Skeletal muscle cell (primary cell): ENCODE measurements at regions not wholly inside any gene's neighbourhood (a gene's known extent, or its start where the extent isn't known, plus 50 kb on each side); places are given as distances from the start of the nearest gene placed in this dataset.

Source experiments
- DNase-seq: peaks from one replicate; pipeline ENCODE4 v3.0.0-alpha.2; 2010; ENCODE audit warnings: low read depth
- H3K4me3 ChIP-seq: 2 replicates; pipeline ENCODE4 v1.5.1; 2011; ENCODE audit warnings: low read depth, mild to moderate bottlenecking, control low read depth, low read length, moderate library complexity

DNA sequence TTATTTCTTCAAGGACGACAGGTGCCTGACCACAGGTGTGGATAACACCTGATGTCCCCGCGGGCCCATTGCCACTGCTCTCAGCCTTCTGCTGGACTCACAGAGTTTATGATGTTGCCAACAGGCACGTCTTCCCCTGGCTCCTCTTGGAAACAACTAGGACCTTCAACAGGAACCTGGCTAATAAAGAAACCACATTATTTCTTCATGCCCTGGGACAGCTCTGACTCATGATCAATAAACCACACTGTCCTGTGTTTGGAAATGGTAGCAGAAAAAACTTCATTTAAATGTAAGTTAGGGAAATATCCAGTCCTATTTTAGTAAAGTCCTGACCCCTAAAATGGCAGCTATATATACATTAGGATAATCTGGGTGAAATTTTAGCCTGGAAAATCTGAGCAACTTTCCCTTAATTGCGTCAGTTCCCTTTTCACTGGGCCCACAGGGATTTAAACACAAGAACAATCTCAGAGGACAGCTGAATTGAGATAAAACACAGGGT, 158.9 kb downstream of the VAPA start:
- no peak overlapping the region for H3K4me3 ChIP-seq
- no peak for DNase-seq

DNA sequence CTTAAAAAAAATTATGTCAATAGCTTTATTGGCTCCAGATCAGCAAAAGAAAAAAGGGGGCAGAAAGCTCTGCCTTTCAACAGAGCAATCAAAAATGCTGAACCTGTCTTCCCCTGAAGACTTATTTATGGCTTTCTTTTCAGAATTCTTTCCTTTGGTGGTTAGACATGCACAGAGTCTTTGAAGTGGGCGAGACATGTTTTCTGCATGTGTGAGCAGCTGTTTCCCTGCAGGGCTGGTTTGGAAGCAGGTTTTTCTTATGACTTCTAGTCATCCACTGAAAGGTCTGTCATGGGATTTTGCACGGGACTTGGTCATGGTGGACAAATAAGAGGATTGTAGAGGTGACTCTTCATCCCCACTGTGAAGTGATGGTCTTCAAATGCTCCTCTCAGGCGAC, 160.3 kb downstream of the VAPA start:
- no peak for DNase-seq
- no peak overlapping the region for H3K4me3 ChIP-seq

DNA sequence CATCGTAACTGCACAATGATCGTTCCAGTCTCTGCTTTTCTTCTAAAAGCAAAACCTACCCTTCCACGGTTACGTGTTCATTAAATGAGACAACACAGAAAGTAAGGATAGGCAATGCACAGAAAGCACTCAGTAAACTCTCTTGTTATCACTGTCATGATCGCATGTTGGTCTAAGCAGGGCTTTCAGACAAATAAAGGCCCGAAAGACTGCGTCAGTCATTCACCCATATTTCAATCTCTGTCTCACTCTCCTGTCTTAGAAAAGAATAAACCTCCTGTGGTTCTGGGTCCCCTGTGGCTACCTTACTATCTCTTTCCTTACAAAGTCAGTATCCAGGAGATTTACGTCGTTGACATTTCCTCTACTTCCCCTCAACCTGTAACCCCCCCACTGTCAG, 160.9 kb downstream of the VAPA start:
- H3K4me3 ChIP-seq, result no peak overlapping the region
- no peak for DNase-seq

DNA sequence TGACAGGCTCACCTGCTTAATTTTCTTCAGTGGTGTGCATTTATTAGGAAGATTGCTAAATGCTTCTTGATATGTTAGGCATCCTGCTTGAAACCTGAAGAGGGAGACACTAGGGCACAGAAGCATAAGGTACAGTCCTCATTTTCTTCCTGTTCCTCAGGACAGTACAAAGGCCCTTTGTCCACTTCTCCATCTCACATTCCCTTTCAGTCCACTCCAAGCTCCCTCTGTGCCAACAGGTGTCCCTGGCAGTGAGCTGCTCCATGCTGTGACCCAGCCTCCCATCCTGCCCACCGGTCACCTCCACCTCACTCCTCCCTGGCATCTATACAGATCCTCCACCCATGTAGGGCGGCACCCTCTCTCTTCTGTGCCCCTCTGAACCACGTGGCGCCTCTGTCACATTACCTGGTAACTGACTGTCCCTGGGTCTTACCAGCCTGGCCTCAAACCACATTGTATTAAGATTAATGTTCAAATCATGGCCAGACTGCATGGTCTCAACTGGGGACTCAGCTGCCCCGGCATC, 162.8 kb downstream of the VAPA start:
- no peak overlapping the region for H3K4me3 ChIP-seq
- no peak for DNase-seq

DNA sequence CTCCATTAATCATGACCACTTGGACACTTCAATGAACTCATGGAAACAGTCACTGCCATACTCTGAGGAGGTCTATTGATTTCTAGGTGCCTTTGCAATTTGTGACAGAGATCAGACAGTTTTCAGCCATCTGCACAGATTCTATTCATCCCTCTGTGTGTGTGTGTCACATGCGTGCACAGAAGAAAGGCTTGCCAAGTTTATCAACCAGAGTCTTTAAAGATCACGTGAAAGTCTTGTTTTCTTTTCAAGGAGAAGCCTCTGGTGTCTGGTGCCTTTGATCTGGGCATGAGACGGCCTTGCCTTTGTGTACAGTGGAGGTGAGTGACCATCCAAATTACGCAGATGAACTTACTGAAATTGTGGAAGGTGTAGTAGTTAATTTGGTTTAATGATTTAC, 164.2 kb downstream of the VAPA start:
- no peak for DNase-seq
- no peak overlapping the region for H3K4me3 ChIP-seq

DNA sequence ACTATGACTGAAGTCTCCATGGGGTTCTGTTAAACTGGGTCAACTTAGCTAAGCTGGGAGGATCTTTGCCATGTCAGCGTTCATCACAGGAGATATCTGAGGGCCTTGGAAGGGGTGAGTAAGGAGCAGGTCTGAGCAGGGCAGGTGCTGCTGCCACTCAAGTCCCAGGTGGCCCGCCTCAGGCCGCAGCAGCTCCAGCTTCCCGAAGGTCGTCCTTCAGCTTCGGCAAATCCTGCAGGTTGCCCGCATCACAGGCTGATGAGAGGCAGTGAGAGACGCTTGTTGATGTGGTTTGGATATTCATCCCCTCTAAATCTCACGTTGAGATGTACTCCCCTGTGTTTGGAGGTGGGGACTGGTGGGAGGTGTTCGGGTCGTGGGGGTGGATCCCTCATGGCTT, 166.6 kb downstream of the VAPA start:
- no peak overlapping the region for H3K4me3 ChIP-seq
- DNase-seq, result no peak

DNA sequence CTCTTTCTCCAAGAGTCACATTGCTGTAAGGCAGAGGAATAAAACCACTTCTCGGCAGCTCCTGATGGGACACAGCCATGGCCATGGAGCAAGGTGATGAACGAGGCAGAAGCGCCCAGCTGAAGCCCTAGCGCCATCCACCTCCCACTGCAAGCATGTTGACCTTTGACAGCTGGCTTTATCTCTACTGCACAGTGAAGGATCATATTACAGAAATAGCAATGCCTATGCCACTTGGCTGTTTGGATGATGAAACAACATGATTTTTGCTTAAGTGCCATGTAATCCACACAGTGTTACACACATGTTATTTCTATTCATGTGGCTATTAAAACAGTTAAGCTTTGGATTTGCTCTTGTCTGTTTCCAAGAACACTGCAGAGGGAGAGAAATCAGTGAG, 167.7 kb downstream of the VAPA start:
- no peak for DNase-seq
- no peak overlapping the region for H3K4me3 ChIP-seq

DNA sequence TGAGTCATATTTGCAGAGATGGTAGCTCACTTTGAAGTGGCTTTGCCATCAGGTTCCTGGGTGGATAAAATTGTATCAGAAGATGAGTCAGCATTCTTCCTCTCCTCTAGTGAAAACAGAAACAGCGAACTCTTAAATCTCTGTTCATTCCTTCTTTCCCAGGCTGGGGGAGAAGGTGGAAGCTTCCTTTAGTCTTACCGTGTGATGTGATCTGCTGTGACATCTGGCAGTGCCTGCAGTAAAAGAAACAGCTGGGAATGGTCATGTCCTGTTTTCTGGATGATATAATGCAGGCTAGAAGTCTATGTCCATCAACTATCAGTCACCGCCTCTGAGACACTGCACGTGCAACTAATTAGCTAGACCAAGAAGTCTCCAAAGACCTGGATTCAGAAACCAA, 171.6 kb downstream of the VAPA start:
- DNase-seq, result no peak

DNA sequence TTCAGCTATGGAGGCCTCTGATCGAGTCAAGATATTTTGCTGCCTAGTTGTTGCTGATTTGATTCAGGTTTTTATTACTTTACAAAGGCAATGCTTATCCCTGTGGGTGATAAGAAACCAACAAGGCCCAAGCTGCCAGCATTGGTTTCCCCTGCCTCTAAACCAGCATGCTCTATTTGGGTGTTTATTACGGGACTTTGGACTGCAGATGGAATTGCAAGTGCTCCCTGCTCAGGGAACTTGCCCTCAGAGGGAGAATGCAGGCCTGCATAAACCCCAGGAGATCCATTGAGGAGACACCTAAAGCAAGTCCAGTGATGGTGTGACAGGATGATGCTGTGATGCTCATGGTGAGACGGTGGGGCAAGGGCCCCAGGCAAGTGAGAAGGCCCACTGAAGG, 172.1 kb downstream of the VAPA start:
- no peak overlapping the region for H3K4me3 ChIP-seq

More for the DNA sequence above, 171.6 kb downstream of the VAPA start:
- H3K4me3 ChIP-seq, result no peak overlapping the region

DNA sequence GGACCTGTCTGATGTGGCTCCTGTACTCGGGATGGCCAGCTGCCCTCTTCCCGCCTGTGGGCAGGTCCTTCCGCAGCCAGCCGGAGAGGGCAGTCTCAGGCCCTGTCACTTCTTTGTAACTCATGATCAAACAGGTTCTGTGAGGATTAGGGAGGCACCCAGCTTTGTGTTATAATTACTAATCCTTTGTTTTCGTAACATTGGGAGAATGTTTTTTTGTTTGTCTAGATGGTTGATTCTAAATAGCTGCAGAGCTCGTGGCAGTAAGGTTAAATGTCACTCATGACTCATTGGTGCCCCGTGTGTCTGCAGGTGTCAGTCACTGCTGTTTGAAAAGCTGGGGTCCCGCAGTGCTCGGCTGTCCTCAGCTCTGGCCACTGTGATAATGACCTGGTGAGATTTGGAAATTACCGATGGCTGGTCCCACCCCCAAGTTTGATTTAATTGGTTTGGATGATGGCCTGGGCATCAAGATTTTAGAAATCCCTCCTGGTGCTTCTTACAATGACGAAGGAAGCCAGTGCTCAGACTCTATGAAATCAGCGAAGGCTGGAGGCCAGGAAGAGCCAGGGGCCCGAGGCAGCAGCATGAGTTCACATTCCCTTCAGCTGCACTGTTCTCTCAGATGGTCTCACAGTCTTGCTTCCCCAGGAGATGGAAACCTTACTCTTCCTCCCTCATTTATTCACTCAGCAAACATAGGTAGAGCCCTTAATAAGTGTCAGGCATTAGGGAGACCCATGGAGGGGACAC, 172.8 kb downstream of the VAPA start:
- DNase-seq, result no peak

More for the DNA sequence above, 172.1 kb downstream of the VAPA start:
- no peak for DNase-seq

DNA sequence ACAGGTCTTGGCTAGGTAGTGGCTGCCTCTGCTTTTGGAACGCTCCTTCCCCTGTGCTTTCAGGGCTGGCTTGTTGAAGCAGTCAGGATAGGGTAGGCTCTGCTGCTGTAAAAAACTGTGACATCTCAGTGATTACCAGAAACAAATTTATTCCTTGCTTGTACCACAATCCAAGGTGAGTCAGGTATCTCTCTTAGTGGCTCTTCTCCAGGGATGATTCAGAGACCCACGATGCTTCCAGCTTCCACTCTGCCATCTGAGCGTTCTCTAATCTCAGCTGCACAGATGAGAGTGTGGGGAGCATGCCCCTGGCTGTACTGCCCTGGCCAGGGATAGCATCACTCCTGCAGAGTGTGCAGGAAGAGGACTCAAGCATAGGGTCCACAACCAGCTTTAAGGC, 174.9 kb downstream of the VAPA start:
- no peak overlapping the region for H3K4me3 ChIP-seq
- DNase-seq, result no peak

More for the DNA sequence above, 172.8 kb downstream of the VAPA start:
- no peak overlapping the region for H3K4me3 ChIP-seq

DNA sequence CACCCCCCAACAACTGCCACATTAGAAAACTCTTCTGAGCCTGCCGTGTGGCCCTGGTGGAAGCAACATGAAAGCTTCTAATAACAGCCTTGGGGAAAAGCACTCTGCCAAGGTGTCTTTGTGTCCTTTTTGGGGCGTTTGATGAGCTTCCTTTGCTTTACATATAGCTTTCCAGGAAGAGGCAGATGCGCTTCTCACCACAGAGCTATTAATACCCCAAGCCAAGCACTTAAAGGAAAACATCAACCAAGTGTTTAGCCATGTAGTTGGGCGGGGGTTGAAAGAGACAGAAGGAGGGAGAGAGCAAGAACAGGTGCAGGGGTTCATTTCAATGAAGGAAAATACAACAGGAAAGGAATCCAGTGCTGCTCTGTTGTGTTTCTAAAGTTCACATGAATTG, 176.1 kb downstream of the VAPA start:
- DNase-seq, result no peak
- H3K4me3 ChIP-seq, result no peak overlapping the region

DNA sequence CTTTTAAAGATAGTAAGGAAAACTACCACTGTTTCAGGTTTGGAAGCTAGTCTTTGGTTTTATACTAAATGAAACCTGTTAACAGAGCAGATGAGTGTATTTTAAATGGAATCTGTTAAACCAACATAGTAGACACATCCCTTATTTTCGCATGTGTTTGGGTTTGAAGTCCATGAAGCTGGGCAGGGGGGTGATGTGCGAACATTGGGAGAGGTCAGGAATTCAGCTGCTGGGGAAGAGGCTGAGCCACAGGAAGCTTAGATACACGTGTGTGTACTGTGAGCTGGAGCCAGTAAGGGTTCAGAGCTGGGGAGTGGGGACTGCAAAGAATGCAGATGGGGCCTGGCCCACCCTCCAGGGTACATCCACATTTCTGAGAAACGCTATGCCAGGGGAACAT, 176.9 kb downstream of the VAPA start:
- no peak for DNase-seq
- H3K4me3 ChIP-seq, result no peak overlapping the region

DNA sequence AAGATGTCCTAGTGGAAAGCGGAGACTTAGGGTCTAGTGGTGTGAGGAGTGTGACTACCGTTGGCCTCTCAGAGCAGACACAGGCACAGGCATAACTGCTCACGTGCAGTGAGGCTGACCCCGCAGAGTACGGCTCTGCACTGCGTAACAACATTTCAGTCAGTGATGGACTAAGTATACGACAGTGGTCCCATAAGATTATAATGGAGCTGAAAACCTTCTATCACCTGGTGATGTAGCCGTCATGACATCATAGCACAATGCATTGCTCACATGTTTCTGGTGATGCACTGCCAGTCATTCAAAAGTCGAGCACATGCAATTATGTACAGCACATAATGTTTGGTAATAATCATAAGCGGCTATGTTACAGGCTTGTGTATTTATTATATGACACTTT, 179.6 kb downstream of the VAPA start:
- H3K4me3 ChIP-seq, result no peak overlapping the region
- no peak for DNase-seq

DNA sequence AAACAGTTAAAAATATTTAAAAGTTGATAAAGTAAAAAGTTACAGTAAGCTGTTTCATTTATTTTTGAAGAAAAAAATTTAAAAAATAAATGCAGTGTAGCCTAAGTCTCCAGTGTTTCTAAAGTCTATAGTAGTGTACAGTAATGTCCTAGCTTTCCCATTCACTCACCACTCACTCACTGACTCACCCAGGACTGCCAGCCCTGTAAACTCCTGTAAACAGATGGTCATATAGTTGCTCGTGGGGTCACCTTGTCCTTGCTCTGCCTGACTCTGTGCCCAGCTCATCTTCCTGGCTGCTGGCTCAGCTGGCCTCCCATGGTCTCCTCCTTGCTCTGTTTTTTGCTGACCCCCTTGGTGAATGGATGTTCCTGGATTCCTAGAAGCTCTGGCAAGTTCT, 180.3 kb downstream of the VAPA start:
- no peak overlapping the region for H3K4me3 ChIP-seq
- no peak for DNase-seq

DNA sequence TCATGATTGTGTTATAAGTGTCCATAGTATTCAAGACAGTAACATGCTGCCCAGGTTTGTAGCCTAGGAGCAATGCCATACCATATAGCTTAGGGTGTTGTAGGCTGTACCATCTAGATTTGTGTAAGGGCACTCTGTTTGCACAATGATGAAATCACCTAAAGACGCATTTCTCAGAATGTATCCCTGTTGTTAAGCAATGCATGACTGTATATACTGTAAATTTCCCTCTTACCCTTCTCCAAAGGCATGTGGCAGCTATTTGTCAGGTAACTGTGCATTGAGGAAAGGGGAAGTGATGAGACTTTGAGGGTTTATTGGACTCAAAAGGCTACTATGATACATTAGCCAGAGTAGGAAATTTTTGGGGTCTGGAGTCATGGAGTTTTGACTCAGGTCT, 180.8 kb downstream of the VAPA start:
- no peak overlapping the region for H3K4me3 ChIP-seq

DNA sequence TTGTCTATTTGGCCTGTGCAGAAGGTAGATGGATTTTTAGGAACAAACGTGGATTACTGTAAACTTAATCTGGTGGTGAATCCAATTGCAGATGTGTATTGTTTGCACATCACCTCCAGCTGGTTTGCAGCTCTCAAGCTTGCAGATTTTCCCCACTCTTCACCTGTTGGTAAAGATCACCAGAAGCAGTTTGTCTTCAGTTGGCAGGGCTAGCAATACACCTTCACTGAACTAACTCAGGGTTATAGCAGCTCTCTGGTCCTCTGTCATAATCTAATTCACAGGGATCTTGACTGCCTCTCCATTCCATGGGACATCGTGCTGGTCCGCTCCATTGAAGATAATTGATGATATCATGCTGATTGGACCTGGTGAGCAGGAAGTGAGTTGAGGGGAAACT, 181.5 kb downstream of the VAPA start:
- DNase-seq, result no peak
- no peak overlapping the region for H3K4me3 ChIP-seq

More for the DNA sequence above, 180.8 kb downstream of the VAPA start:
- DNase-seq, result no peak

DNA sequence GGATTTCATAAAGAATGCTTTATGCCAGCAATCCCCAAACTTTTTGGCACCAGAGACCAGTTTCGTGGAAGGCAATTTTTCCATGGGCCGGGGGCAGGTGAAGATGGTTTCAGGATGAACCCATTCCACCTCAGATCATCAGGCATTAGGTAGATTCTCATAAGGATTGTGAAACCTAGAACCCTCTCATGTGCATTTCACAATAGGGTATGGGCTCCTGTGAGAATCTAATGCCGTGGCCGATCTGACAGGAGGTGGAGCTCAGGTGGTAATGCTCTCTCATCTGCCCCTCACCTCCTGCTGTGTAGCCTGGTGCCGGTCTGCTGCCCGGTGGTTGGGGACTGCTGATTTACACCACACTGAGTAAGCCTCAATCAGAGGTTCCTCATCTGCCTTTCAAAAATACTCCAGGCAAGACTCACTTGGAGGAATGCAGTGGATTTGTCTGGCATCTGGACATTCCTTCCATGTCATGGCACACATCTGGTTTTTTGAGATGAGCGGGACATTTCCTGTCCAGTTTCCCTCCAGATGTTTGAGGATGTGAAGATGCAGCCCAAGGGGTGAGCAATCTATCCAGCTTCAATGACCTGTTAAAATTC, 185.8 kb downstream of the VAPA start:
- DNase-seq, result no peak

DNA sequence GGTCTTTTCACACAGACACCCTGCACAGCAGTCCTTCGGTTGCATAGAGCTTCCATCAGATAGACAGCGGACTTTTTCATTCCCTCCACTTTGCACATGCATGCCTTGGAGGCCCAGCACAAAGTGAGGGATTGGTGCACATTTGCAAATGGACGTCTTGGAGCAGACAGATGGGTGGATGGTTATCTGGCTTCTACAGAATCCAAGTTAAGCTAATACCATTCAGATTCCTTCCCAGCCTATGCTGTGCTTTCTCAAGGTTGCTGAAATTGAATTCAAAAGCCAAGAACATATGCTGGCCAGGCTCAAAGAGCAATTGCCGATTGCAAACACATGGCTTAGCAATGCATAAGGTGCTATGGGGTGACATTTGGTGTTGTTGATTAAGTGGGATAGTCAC, 186.4 kb downstream of the VAPA start:
- H3K4me3 ChIP-seq, result no peak overlapping the region
- no peak for DNase-seq

More for the DNA sequence above, 185.8 kb downstream of the VAPA start:
- no peak overlapping the region for H3K4me3 ChIP-seq

DNA sequence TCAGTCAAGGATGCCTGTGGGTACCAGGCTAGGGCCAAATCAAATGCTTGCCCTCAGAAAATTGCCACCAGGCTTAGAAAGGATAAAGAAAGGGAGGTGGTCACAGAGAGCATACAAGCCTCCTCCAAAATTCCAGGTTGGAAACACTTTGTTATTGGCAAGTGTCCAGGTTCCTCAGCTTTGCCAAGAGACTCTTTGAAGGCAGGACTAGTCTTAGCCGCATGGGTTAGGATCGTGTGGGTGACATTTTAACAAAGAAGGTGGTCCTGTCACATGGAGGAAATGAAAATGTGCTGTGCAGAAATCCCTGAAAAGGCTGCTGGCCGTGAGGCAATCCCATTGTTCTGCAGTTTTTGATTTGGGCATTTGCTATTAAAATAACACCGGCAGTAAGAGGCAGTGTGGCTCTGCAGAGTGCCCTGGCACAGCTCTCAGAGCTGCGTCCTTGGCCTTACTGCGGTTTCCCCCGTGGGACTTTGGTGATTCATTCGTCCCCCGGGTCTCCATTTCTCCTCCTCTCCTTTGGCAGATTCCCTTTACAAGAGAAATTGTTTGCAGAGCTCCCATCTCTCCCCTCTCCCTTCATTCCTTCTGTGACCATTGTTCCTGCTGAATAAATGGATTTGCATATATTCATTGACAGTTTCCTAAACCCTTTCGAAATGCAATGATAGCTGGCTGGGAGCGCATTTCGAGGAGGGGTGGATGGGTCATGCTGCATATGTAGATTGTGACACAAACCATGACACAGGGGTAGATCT, 187.3 kb downstream of the VAPA start:
- no peak for DNase-seq
- H3K4me3 ChIP-seq, result no peak overlapping the region
